ENCODE measurements at regions not wholly inside any gene's neighbourhood (a gene's known extent, or its start where the extent isn't known, plus 50 kb on each side); places are given as distances from the start of the nearest gene placed in this dataset.

- peak overlapping the region in 1 of 2 experiments; percentile 54; a peak in 2 of 4 replicates for H3K27ac ChIP-seq (ENCODE audit: low read depth in 2 of 2, low read length in 1 of 2)
- WGBS (ENCODE audit: low lambda C conversion rate), result 94% methylated on average over 2 of the region's 2 CpGs
- H3K9ac ChIP-seq, result no peak overlapping the region
- 0 out of 2 replicates have a peak overlapping the region, but pooled peaks have one; percentile 44 for H2AFZ ChIP-seq (ENCODE audit: low read depth)
- POLR2A ChIA-PET, result no interaction called here
- no peaks in the 10 kb centered on the region for H3K36me3 ChIP-seq (replicated peaks in 1 of 2; ENCODE audit: control insufficient read depth in 1 of 2, insufficient read depth in 2 of 2, low read length in 1 of 2)
- CTCF ChIA-PET, result no interaction called here
- H3K27me3 ChIP-seq (ENCODE audit: insufficient read depth), result no peaks in the 10 kb centered on the region
- DNase-seq, result peak; percentile 47
- no peak overlapping the region for H3K4me3 ChIP-seq (ENCODE audit: low read depth in 2 of 2, low read length in 1 of 2)
- H4K20me1 ChIP-seq (ENCODE audit: insufficient read depth), result no peaks in the 10 kb centered on the region
- H3K4me1 ChIP-seq (ENCODE audit: control insufficient read depth in 1 of 2, insufficient read depth in 2 of 2, low read depth in 1 of 2, low read length in 1 of 2), result peaks cover 7 to 12% of the 10 kb centered on the region in 2 experiments
- H3K79me2 ChIP-seq (ENCODE audit: insufficient read depth), result no peaks in the 10 kb centered on the region
- no peak overlapping the region for H3K4me2 ChIP-seq
- no peaks in the 10 kb centered on the region for H3K9me3 ChIP-seq
- H3K9me2 ChIP-seq, result no peaks in the 10 kb centered on the region
- peaks cover 9% of the 10 kb centered on the region for H3F3A ChIP-seq (replicated peaks; ENCODE audit: insufficient read depth)
- no peak for TF ChIP-seq EZH2phosphoT487 (IDR thresholded peaks at IDR 0.05; ENCODE audit: borderline replicate concordance, low read depth)
- no peak for TF ChIP-seq IRF3 (IDR thresholded peaks at IDR 0.05; ENCODE audit: low read depth, low read length)
- no peak for TF ChIP-seq GABPA (IDR thresholded peaks at IDR 0.05; ENCODE audit: low read depth)
- TF ChIP-seq SMC3 (IDR thresholded peaks at IDR 0.05; ENCODE audit: low read depth, low read length), result no peak
- TF ChIP-seq YY1 (IDR thresholded peaks at IDR 0.05; ENCODE audit: low read depth), result no peak
- no peak for TF ChIP-seq RXRA (IDR thresholded peaks at IDR 0.05; ENCODE audit: borderline replicate concordance, low read depth)
- TF ChIP-seq TCF12 (IDR thresholded peaks at IDR 0.05), result peak; percentile 18; the same call in 1 of the 2 replicates
- TF ChIP-seq NFIC (IDR thresholded peaks at IDR 0.05; ENCODE audit: borderline replicate concordance), result no peak
- no peak for TF ChIP-seq ELF1 (IDR thresholded peaks at IDR 0.05)
- peak in 1 of 2 experiments; percentile 66; a peak in 1 of 4 replicates for TF ChIP-seq EP300 (IDR thresholded peaks at IDR 0.05; ENCODE audit: borderline replicate concordance in 1 of 2, low read depth in 1 of 2, low read length in 1 of 2)
- peak; percentile 20; the same call in 1 of the 2 replicates for TF ChIP-seq RAD21 (IDR thresholded peaks at IDR 0.05; ENCODE audit: low read length)
- peak; percentile 47; the same call in 1 of the 2 replicates for TF ChIP-seq MXI1 (IDR thresholded peaks at IDR 0.05; ENCODE audit: low read depth, low read length)
- TF ChIP-seq MEF2A (IDR thresholded peaks at IDR 0.05; ENCODE audit: borderline replicate concordance, low read depth), result no peak
- TF ChIP-seq SIN3A (IDR thresholded peaks at IDR 0.05; ENCODE audit: borderline replicate concordance, low read depth, low read length), result no peak
- TF ChIP-seq FOSL2 (IDR thresholded peaks at IDR 0.05; ENCODE audit: borderline replicate concordance, low read depth), result no peak
- TF ChIP-seq RCOR1 (IDR thresholded peaks at IDR 0.05; ENCODE audit: low read length), result peak; percentile 66; the same call in 1 of the 2 replicates
- no peak for TF ChIP-seq TEAD4 (IDR thresholded peaks at IDR 0.05; ENCODE audit: borderline replicate concordance, insufficient read depth)
- no peak for TF ChIP-seq PBX3 (IDR thresholded peaks at IDR 0.05)
- TF ChIP-seq ZBTB33 (IDR thresholded peaks at IDR 0.05; ENCODE audit: borderline replicate concordance, low read depth), result no peak
- TF ChIP-seq FOXJ3 (CRISPR knock-in tag; IDR thresholded peaks at IDR 0.05), result no peak
- no peak for TF ChIP-seq TAF1 (IDR thresholded peaks at IDR 0.05; ENCODE audit: borderline replicate concordance, low read depth, low read length)
- no peak for TF ChIP-seq FOXM1 (IDR thresholded peaks at IDR 0.05; ENCODE audit: low read depth)
- TF ChIP-seq POLR2AphosphoS5 (IDR thresholded peaks at IDR 0.05; ENCODE audit: low read depth, low read length), result no peak
- TF ChIP-seq NRF1 (IDR thresholded peaks at IDR 0.05; ENCODE audit: low read depth, low read length), result no peak
- TF ChIP-seq CTCF (IDR thresholded peaks at IDR 0.05), result no peak
- TF ChIP-seq REST (IDR thresholded peaks at IDR 0.05; ENCODE audit: low read depth, low read length), result no peak
- TF ChIP-seq JUND (IDR thresholded peaks at IDR 0.05), result no peak
Measured at GRCh38 chr12:75853626-75854025, 177.9 kb downstream of the PHLDA1 start.
